SK-N-MC (cell line): ENCODE measurements at regions not wholly inside any gene's neighbourhood (a gene's known extent, or its start where the extent isn't known, plus 50 kb on each side); places are given as distances from the start of the nearest gene placed in this dataset.

Source experiments
- DNase-seq: peaks from one replicate; pipeline ENCODE4 v3.0.0-alpha.2; 2011; ENCODE audit warnings: low read depth, low spot score
- H3K27ac ChIP-seq: fragments of 200-600 bp; sonication (generic); 2 replicates; pipeline ENCODE4 v1.5.1; 2016; ENCODE audit warnings: mixed run types
- H3K36me3 ChIP-seq: fragments of 200-600 bp; sonication (generic); 2 replicates; pipeline ENCODE4 v1.6.1; 2017; ENCODE audit warnings: antibody characterized with exemption, low read length, mixed read lengths; ENCODE audit not compliant: insufficient read depth
- H3K4me3 ChIP-seq: fragments of 200-600 bp; sonication (generic); 2 replicates; pipeline ENCODE4 v1.5.1; 2016
- H3K9ac ChIP-seq: fragments of 200-600 bp; sonication (generic); 2 replicates; pipeline ENCODE4 v1.8.0; 2017; ENCODE audit warnings: mixed run types, mixed read lengths; ENCODE audit not compliant: insufficient read length
- H3K9me3 ChIP-seq: fragments of 200-600 bp; sonication (generic); 2 replicates; pipeline ENCODE4 v1.6.1; 2017; ENCODE audit warnings: low read depth, mild to moderate bottlenecking, antibody characterized with exemption, low read length, moderate library complexity, mixed read lengths
- EZH2 ChIP-seq: fragments of 200-600 bp; sonication (generic); IDR thresholded peaks from one replicate; pipeline ENCODE4 v1.6.1; 2017; ENCODE audit warnings: antibody characterized with exemption
- FOXP2 ChIP-seq: optimal IDR thresholded peaks from 2 replicates; pipeline ENCODE3; 2011; ENCODE audit warnings: mild to moderate bottlenecking, moderate library complexity; ENCODE audit not compliant: insufficient read depth; ENCODE audit errors: extremely low read length, control extremely low read depth
- POLR2AphosphoS5 ChIP-seq: IDR thresholded peaks from 2 replicates; pipeline ENCODE4 v1.6.1; 2012; ENCODE audit warnings: mild to moderate bottlenecking, low read depth, low read length, borderline replicate concordance

DNA sequence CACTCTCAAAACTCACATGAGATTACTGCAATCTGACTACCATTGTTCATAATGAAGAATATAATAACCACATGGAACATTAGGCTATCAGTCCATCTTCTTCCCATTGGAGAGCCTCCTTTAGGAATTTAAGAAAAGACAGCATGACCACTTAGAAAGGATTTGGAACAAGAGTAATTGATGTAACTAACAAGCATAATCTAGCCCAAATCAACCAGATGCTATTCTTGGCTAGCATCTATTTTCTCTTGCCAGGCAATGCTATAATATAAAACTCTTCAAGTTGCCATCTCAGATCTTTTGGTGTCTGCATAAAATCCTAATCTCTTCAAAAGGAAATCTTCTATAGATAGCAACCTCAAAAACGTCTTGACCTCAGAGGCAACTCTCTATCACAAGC, 152.0 kb upstream of the REG3G start:
- Histone ChIP-seq H3K36me3 (no peaks in the 10 kb centered on the region), H3K27ac (no peak overlapping the region), H3K9ac (no peak overlapping the region), H3K4me3 (no peak overlapping the region), H3K9me3 (peaks cover 4% of the 10 kb centered on the region; the same call in 1 of the 2 replicates)
- TF ChIP-seq POLR2AphosphoS5, result no peak
- TF ChIP-seq FOXP2, result no peak
- no peak for TF ChIP-seq EZH2
- DNase-seq, result no peak

GRCh38 chr2:78876316-78876688, 149.2 kb upstream of the REG3G start:
- Histone ChIP-seq H3K36me3 (no peaks in the 10 kb centered on the region), H3K9ac (no peak overlapping the region), H3K9me3 (no peaks in the 10 kb centered on the region), H3K27ac (no peak overlapping the region), H3K4me3 (no peak overlapping the region)
- no peak for DNase-seq
- no peak for TF ChIP-seq EZH2
- TF ChIP-seq FOXP2, result no peak
- TF ChIP-seq POLR2AphosphoS5, result no peak

- H3K36me3 ChIP-seq, result no peaks in the 10 kb centered on the region
- no peak overlapping the region for H3K4me3 ChIP-seq
- no peaks in the 10 kb centered on the region for H3K9me3 ChIP-seq
- H3K9ac ChIP-seq, result no peak overlapping the region
- DNase-seq, result no peak
- no peak for TF ChIP-seq EZH2
- no peak overlapping the region for H3K27ac ChIP-seq
These were observed 138.1 kb upstream of the REG3G start for GRCh38 chr2:78887446-78887845.

DNA sequence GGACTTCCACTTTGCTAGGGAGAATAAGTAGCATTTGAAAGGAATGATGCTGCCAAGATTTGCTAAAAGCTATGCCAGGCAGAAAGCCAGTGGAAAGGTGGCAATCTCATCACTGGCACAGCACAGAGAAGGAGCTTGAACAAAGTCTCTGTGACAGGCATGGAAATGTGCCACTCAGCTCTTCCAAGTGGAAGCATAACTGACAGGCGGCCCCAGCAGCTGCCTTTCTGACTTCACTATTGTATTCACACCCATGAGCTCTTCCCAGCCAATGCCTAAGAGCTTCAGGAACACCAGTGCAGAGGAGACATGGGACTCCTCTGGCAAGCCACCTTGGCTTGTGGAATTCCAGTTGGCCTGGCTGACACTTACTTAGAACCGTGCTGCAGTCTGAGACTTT, 134.6 kb upstream of the REG3G start:
- Histone ChIP-seq H3K4me3 (no peak overlapping the region), H3K9ac (no peak overlapping the region), H3K27ac (no peak overlapping the region), H3K36me3 (no peaks in the 10 kb centered on the region), H3K9me3 (no peaks in the 10 kb centered on the region)
- no peak for DNase-seq
- no peak for TF ChIP-seq EZH2
- TF ChIP-seq FOXP2, result no peak
- TF ChIP-seq POLR2AphosphoS5, result no peak

- H3K9ac ChIP-seq, result no peak overlapping the region
- no peak for DNase-seq
- TF ChIP-seq EZH2 (no peak), POLR2AphosphoS5 (no peak), FOXP2 (no peak)
- no peak overlapping the region for H3K4me3 ChIP-seq
- H3K9me3 ChIP-seq, result no peaks in the 10 kb centered on the region
- H3K27ac ChIP-seq, result no peak overlapping the region
- no peaks in the 10 kb centered on the region for H3K36me3 ChIP-seq
These were observed 133.2 kb upstream of the REG3G start for GRCh38 chr2:78892295-78892694.

DNA sequence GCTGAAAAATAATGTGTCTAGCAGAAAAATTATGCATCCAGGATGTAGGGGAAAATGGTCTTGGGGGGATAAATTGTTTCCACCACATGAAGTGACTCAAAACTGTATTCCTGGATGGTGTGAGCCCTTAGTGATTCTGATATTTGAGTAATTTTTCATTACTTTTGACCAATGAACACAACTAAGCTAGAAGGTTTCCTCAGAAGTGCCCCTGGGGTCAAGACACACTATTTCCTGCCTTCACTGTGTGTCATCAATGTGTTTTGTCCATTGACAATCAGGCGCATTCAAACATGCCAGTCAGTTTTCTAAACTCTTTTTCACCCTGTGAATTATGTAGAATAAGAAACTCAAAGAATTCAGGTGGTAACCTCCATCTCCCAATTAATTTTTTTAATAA, 130.5 kb upstream of the REG3G start:
- TF ChIP-seq EZH2, result no peak
- TF ChIP-seq FOXP2, result no peak
- TF ChIP-seq POLR2AphosphoS5, result no peak
- no peak overlapping the region for H3K4me3 ChIP-seq
- H3K9me3 ChIP-seq, result no peaks in the 10 kb centered on the region
- no peak for DNase-seq
- no peak overlapping the region for H3K27ac ChIP-seq
- no peaks in the 10 kb centered on the region for H3K36me3 ChIP-seq
- H3K9ac ChIP-seq, result no peak overlapping the region

DNA sequence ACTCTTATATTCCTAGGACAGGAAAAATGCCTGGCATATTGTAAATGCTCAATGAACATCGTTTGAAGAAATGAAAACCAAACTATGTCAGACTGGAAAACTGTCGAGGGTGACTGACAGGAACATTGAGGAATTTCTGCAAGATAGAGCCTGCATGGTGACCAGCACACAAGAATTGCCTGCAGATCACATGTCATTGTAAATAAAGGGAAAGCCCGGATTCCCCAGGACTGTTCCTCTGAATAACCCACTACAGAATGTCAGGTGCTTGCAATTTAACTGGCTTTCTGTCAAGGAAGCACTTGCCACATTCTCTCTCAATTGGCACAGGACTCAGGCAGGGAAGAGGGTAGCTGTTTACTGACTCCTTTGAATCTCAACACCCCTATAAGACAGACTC, 129.0 kb upstream of the REG3G start:
- no peak for TF ChIP-seq POLR2AphosphoS5
- TF ChIP-seq FOXP2, result no peak
- no peak overlapping the region for H3K9ac ChIP-seq
- H3K4me3 ChIP-seq, result no peak overlapping the region
- no peaks in the 10 kb centered on the region for H3K36me3 ChIP-seq
- no peak for DNase-seq
- H3K27ac ChIP-seq, result no peak overlapping the region
- H3K9me3 ChIP-seq, result no peaks in the 10 kb centered on the region

- Histone ChIP-seq H3K4me3 (no peak overlapping the region), H3K9me3 (no peaks in the 10 kb centered on the region), H3K27ac (no peak overlapping the region), H3K9ac (no peak overlapping the region), H3K36me3 (no peaks in the 10 kb centered on the region)
- TF ChIP-seq POLR2AphosphoS5, result no peak
- TF ChIP-seq EZH2, result no peak
- no peak for TF ChIP-seq FOXP2
- DNase-seq, result no peak
These were observed 118.4 kb upstream of the REG3G start for GRCh38 chr2:78907089-78907488.

DNA sequence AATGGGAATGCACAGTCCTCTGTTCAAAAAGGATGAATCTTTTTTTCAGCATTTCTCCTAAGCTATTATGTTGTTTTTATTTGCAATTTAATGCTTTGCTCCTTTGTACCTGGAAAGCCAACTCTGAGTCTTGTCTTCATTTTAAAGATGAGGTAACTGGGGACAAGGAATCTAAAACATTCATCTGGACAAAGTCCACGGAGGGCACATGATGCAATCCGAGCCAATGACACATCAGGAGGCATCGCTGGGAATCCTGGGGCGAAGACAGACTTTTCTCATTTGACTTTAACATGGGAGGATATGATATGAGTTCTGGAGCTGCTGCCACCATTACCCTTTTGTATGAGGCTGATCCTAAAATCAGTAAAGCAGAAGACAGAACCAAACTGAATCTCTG, 116.5 kb upstream of the REG3G start:
- no peak overlapping the region for H3K4me3 ChIP-seq
- TF ChIP-seq FOXP2 (no peak), EZH2 (no peak), POLR2AphosphoS5 (no peak)
- no peak overlapping the region for H3K27ac ChIP-seq
- H3K36me3 ChIP-seq, result no peaks in the 10 kb centered on the region
- H3K9me3 ChIP-seq, result no peaks in the 10 kb centered on the region
- no peak for DNase-seq
- no peak overlapping the region for H3K9ac ChIP-seq

- no peak for DNase-seq
- no peak overlapping the region for H3K4me3 ChIP-seq
- TF ChIP-seq FOXP2, result no peak
- no peak for TF ChIP-seq POLR2AphosphoS5
- no peak for TF ChIP-seq EZH2
- H3K9me3 ChIP-seq, result no peaks in the 10 kb centered on the region
- no peaks in the 10 kb centered on the region for H3K36me3 ChIP-seq
- H3K9ac ChIP-seq, result no peak overlapping the region
- H3K27ac ChIP-seq, result no peak overlapping the region
These were observed 115.1 kb upstream of the REG3G start for GRCh38 chr2:78910376-78910775.
